GM12878 (cell line): ENCODE measurements at regions not wholly inside any gene's neighbourhood (a gene's known extent, or its start where the extent isn't known, plus 50 kb on each side); places are given as distances from the start of the nearest gene placed in this dataset.

Experiments
- ATAC-seq: fragments of 200-7000 bp; cut with Tn5 transposase; 3 replicates; pipeline ENCODE4 v1.9.1; 2020; ENCODE audit warnings: mild to moderate bottlenecking, moderate library complexity
- BruUV-seq: library from RNA; stranded (reverse); fragments of 400-500 nt; replicated peaks from 2 replicates; lab custom pipeline; 2021; lab: Mats Ljungman, UMichigan
- CTCF ChIA-PET: fragments of 300-600 bp; sonication (Branson Sonifier 250); formaldehyde crosslinking; extraction: SDS; loops from one replicate; lab custom pipeline; 2021; ENCODE audit warnings: inconsistent platforms; lab: Yijun Ruan, JAX
- POLR2A ChIA-PET: fragments of 350-600 bp; formaldehyde crosslinking; extraction: SDS; loops from one replicate; lab custom pipeline; 2021; ENCODE audit warnings: inconsistent platforms; lab: Charles Lee
- RAD21 ChIA-PET: fragments of 300-600 bp; sonication (Branson Sonifier 250); formaldehyde crosslinking; loops from one replicate; lab custom pipeline; 2023; ENCODE audit warnings: antibody characterized with exemption; ENCODE audit not compliant: unreplicated experiment; lab: Charles Lee
- SMC1A ChIA-PET: fragments of 300-600 bp; sonication (Branson Sonifier 250); formaldehyde crosslinking; loops from one replicate; lab custom pipeline; 2023; ENCODE audit not compliant: unreplicated experiment, uncharacterized antibody; lab: Charles Lee
- DNase-seq: peaks from one replicate; pipeline ENCODE4 v3.0.0-alpha.2; 2011; ENCODE audit warnings: low read depth, low spot score
- FAIRE-seq: peaks from 3 replicates; lab custom pipeline; 2011; peaks lifted over from hg19 to GRCh38; lab: Jason Lieb, UNC
- H2AFZ ChIP-seq: 2 replicates; pipeline ENCODE4 v1.6.0; 2011; ENCODE audit warnings: low read depth, low read length, control low read depth; ENCODE audit not compliant: control insufficient read depth
- H3K27ac ChIP-seq: 2 replicates; pipeline ENCODE4 v1.5.1; 2011; ENCODE audit warnings: control low read depth; ENCODE audit not compliant: control insufficient read depth, insufficient read depth
- H3K27me3 ChIP-seq, 2 experiments: replicated peaks in 1 of 2; 2 replicates each; pipeline versions ENCODE4 v1.6.0 to v1.6.1; 2011; ENCODE audit warnings: low read length in 1 of 2; ENCODE audit not compliant: control insufficient read depth in 2 of 2, insufficient read depth in 2 of 2
- H3K36me3 ChIP-seq, 2 experiments: 2 replicates each; pipeline ENCODE4 v1.5.1; 2011; ENCODE audit warnings: low read length in 1 of 2; ENCODE audit not compliant: control insufficient read depth in 2 of 2, insufficient read depth in 2 of 2
- H3K4me1 ChIP-seq: 2 replicates; pipeline ENCODE4 v1.6.1; 2011; ENCODE audit warnings: mild to moderate bottlenecking, low read length, moderate library complexity, mixed read lengths; ENCODE audit not compliant: control insufficient read depth, insufficient read depth
- H3K4me2 ChIP-seq: 2 replicates; pipeline ENCODE4 v1.6.0; 2011; ENCODE audit warnings: control low read depth; ENCODE audit not compliant: control insufficient read depth, insufficient read depth
- H3K4me3 ChIP-seq: fragments of 200-600 bp; sonication (generic); 2 replicates; pipeline ENCODE4 v1.5.1; 2016
- H3K79me2 ChIP-seq: 2 replicates; pipeline ENCODE4 v1.6.0; 2011; ENCODE audit warnings: low read length; ENCODE audit not compliant: control insufficient read depth, insufficient read depth
- H3K9ac ChIP-seq: 2 replicates; pipeline ENCODE4 v1.8.0; 2011; ENCODE audit warnings: low read length, control low read depth, mixed read lengths; ENCODE audit not compliant: control insufficient read depth, insufficient read depth
- H3K9me3 ChIP-seq: replicated peaks from 3 replicates; pipeline ENCODE4 v1.5.1; 2011; ENCODE audit warnings: mild to moderate bottlenecking, low read length; ENCODE audit not compliant: control insufficient read depth, insufficient read depth
- H4K20me1 ChIP-seq: 2 replicates; pipeline ENCODE4 v1.6.0; 2011; ENCODE audit not compliant: control insufficient read depth, insufficient read depth
- ESRRA ChIP-seq: IDR thresholded peaks from 2 replicates; pipeline ENCODE4 v1.6.1; 2012; ENCODE audit warnings: mild to moderate bottlenecking, low read length, improper control_type of control experiment
- FOXK2 ChIP-seq: fragments of 450-650 bp; IDR thresholded peaks from 2 replicates; pipeline ENCODE4 v1.6.1; 2017; ENCODE audit warnings: mild to moderate bottlenecking, moderate library complexity
- HDAC2 ChIP-seq: fragments of 200-600 bp; sonication (generic); IDR thresholded peaks from 2 replicates; pipeline ENCODE4 v1.6.1; 2017
- JUND ChIP-seq: IDR thresholded peaks from 2 replicates; pipeline ENCODE4 v1.6.1; 2012; ENCODE audit warnings: low read depth, mild to moderate bottlenecking, low read length, improper control_type of control experiment, moderate library complexity
- NFXL1 ChIP-seq: fragments of 450-650 bp; IDR thresholded peaks from 2 replicates; pipeline ENCODE4 v1.6.1; 2017; ENCODE audit warnings: antibody characterized with exemption, mild to moderate bottlenecking, borderline replicate concordance
- NRF1 ChIP-seq: conservative IDR thresholded peaks from 2 replicates; pipeline ENCODE4 v1.6.1; 2011; ENCODE audit warnings: mild to moderate bottlenecking, low read depth, low read length, improper control_type of control experiment
- POLR2AphosphoS2 ChIP-seq: IDR thresholded peaks from 2 replicates; pipeline ENCODE4 v1.6.1; 2011; ENCODE audit warnings: low read depth, mild to moderate bottlenecking, low read length, improper control_type of control experiment, moderate library complexity
- RCOR1 ChIP-seq: conservative IDR thresholded peaks from 2 replicates; pipeline ENCODE4 v1.6.1; 2012; ENCODE audit warnings: low read depth, low read length, improper control_type of control experiment
- RFX5 ChIP-seq: IDR thresholded peaks from 2 replicates; pipeline ENCODE4 v1.6.1; 2011; ENCODE audit warnings: low read depth, low read length, improper control_type of control experiment
- SKIL ChIP-seq: fragments of 450-650 bp; IDR thresholded peaks from 2 replicates; pipeline ENCODE4 v1.6.1; 2017; ENCODE audit warnings: mild to moderate bottlenecking, low read depth, inconsistent platforms; ENCODE audit not compliant: poor library complexity, severe bottlenecking
- SP1 ChIP-seq: IDR thresholded peaks from one replicate; pipeline ENCODE4 v1.6.1; 2011; ENCODE audit warnings: low read depth, low read length
- TAF1 ChIP-seq: IDR thresholded peaks from 2 replicates; pipeline ENCODE4 v1.6.1; 2011; ENCODE audit warnings: mild to moderate bottlenecking, low read depth, low read length, borderline replicate concordance
- ZNF622 ChIP-seq: fragments of 450-650 bp; IDR thresholded peaks from 2 replicates; pipeline ENCODE4 v1.6.1; 2017; ENCODE audit warnings: mild to moderate bottlenecking, inconsistent platforms
- WGBS: methylation state at CpG from one replicate; pipeline ENCODE4 v1.1.6; 2016; ENCODE audit warnings: low lambda C conversion rate; ENCODE audit not compliant: insufficient replicate concordance, insufficient coverage; ENCODE audit errors: missing lambda C conversion rate; 5-methylcytosine and 5-hydroxymethylcytosine counted together
- in situ Hi-C: fragments of 300-500 bp; cut with MboI; formaldehyde crosslinking; loops from 9 replicates; pipeline ENCODE4 v1.14.3; 2018; ENCODE audit warnings: mixed read lengths
- intact Hi-C: fragments of 100-400 bp; cut with micrococcal nuclease; formaldehyde crosslinking; loops from one replicate; pipeline ENCODE4 v1.14.2; 2022; ENCODE audit not compliant: unreplicated experiment
- TF ChIP-seq, protein P1 (sequence below): fragments of 450-650 bp; IDR thresholded peaks from 2 replicates; pipeline ENCODE4 v1.6.1; 2016; ENCODE audit warnings: mild to moderate bottlenecking, moderate library complexity, borderline replicate concordance
- TF ChIP-seq, protein P2 (sequence below): fragments of 450-650 bp; formaldehyde crosslinking; IDR thresholded peaks from 2 replicates; pipeline ENCODE4 v1.5.0; 2022; ENCODE audit warnings: mild to moderate bottlenecking, missing genetic modification characterization

GRCh38 chr4:138869165-138869564, 146.4 kb upstream of the NOCT start:
- Histone ChIP-seq H3K4me1 (no peaks in the 10 kb centered on the region), H3K27ac (no peak overlapping the region), H3K4me3 (no peak overlapping the region), H3K36me3 (no peaks in the 10 kb centered on the region), H3K4me2 (no peak overlapping the region), H3K79me2 (no peaks in the 10 kb centered on the region), H2AFZ (no peak overlapping the region), H4K20me1 (no peaks in the 10 kb centered on the region), H3K27me3 (no peaks in the 10 kb centered on the region), H3K9me3 (no peaks in the 10 kb centered on the region), H3K9ac (no peak overlapping the region)
- in situ Hi-C loops: no loop called here
- SMC1A ChIA-PET: interaction anchor here (0.6 to 0.7 kb wide), 2 partner anchors 48 to 483 kb away, joined by 3 read pairs; no protein-coding TSS in a partner anchor
- CTCF ChIA-PET: no interaction called here
- DNase-seq (no peak), FAIRE-seq (no peak), ATAC-seq (no peak)
- intact Hi-C loops: no loop called here
- TF ChIP-seq SP1 (no peak), FOXK2 (no peak), NFXL1 (no peak), JUND (no peak), RFX5 (no peak), TAF1 (no peak), NRF1 (no peak), POLR2AphosphoS2 (no peak), ZNF622 (no peak), HDAC2 (no peak), RCOR1 (no peak), ESRRA (no peak), SKIL (no peak)
- TF ChIP-seq, protein P1, sequence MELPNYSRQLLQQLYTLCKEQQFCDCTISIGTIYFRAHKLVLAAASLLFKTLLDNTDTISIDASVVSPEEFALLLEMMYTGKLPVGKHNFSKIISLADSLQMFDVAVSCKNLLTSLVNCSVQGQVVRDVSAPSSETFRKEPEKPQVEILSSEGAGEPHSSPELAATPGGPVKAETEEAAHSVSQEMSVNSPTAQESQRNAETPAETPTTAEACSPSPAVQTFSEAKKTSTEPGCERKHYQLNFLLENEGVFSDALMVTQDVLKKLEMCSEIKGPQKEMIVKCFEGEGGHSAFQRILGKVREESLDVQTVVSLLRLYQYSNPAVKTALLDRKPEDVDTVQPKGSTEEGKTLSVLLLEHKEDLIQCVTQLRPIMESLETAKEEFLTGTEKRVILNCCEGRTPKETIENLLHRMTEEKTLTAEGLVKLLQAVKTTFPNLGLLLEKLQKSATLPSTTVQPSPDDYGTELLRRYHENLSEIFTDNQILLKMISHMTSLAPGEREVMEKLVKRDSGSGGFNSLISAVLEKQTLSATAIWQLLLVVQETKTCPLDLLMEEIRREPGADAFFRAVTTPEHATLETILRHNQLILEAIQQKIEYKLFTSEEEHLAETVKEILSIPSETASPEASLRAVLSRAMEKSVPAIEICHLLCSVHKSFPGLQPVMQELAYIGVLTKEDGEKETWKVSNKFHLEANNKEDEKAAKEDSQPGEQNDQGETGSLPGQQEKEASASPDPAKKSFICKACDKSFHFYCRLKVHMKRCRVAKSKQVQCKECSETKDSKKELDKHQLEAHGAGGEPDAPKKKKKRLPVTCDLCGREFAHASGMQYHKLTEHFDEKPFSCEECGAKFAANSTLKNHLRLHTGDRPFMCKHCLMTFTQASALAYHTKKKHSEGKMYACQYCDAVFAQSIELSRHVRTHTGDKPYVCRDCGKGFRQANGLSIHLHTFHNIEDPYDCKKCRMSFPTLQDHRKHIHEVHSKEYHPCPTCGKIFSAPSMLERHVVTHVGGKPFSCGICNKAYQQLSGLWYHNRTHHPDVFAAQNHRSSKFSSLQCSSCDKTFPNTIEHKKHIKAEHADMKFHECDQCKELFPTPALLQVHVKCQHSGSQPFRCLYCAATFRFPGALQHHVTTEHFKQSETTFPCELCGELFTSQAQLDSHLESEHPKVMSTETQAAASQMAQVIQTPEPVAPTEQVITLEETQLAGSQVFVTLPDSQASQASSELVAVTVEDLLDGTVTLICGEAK: no peak
- TF ChIP-seq, protein P2, sequence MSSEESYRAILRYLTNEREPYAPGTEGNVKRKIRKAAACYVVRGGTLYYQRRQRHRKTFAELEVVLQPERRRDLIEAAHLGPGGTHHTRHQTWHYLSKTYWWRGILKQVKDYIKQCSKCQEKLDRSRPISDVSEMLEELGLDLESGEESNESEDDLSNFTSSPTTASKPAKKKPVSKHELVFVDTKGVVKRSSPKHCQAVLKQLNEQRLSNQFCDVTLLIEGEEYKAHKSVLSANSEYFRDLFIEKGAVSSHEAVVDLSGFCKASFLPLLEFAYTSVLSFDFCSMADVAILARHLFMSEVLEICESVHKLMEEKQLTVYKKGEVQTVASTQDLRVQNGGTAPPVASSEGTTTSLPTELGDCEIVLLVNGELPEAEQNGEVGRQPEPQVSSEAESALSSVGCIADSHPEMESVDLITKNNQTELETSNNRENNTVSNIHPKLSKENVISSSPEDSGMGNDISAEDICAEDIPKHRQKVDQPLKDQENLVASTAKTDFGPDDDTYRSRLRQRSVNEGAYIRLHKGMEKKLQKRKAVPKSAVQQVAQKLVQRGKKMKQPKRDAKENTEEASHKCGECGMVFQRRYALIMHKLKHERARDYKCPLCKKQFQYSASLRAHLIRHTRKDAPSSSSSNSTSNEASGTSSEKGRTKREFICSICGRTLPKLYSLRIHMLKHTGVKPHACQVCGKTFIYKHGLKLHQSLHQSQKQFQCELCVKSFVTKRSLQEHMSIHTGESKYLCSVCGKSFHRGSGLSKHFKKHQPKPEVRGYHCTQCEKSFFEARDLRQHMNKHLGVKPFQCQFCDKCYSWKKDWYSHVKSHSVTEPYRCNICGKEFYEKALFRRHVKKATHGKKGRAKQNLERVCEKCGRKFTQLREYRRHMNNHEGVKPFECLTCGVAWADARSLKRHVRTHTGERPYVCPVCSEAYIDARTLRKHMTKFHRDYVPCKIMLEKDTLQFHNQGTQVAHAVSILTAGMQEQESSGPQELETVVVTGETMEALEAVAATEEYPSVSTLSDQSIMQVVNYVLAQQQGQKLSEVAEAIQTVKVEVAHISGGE (CRISPR knock-in tag): no peak
- RAD21 ChIA-PET: interaction anchor here (1.3 kb wide), 1 partner anchor 834 kb away, joined by 3 read pairs; no protein-coding TSS in a partner anchor
- 0% methylated on average over 1 of the region's 1 CpG for WGBS
- POLR2A ChIA-PET: no interaction called here
- BruUV-seq: no TSS peak
